Sciatic nerve (tissue), 2 donors: ENCODE measurements at regions not wholly inside any gene's neighbourhood (a gene's known extent, or its start where the extent isn't known, plus 50 kb on each side); places are given as distances from the start of the nearest gene placed in this dataset.

Source experiments
- ATAC-seq: fragments of 200-7000 bp; cut with Tn5 transposase; one replicate; pipeline ENCODE4 v1.9.1; 2020; ENCODE audit warnings: mild to moderate bottlenecking, moderate library complexity
- DNase-seq: peaks from one replicate; pipeline ENCODE4 v3.0.0-alpha.2; 2020; ENCODE audit warnings: low spot score
- intact Hi-C: fragments of 100-400 bp; cut with DNase I; formaldehyde crosslinking; loops from one replicate; pipeline ENCODE4 v1.14.2; 2022
- donor health status: DM: no; HTN: no; CAD: no.
- donor health status: DM: no; HTN: no; CAD: no.

DNA sequence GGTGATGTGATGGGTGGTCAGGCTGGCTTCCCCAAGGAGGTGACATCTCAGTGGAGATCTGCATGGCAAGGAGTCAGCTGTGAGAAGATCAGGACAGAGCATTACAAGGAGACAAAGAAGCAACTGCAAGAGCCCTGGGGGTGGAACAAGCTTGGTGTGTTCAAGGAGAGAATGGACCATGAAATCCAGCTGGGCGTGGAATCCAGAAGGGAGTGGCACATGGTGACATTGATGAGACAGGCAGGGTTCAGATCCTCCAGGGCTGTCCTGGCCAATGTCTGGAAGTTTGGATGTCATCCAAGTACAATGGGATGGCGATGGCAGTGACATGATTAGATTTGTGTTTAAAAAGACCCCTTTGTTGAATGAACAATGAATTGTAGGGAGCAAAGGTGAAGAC, 175.6 kb downstream of the MACROH2A1 start:
- ATAC-seq (no peak), DNase-seq (peak; percentile 10)
- intact Hi-C loops: no loop called here

DNA sequence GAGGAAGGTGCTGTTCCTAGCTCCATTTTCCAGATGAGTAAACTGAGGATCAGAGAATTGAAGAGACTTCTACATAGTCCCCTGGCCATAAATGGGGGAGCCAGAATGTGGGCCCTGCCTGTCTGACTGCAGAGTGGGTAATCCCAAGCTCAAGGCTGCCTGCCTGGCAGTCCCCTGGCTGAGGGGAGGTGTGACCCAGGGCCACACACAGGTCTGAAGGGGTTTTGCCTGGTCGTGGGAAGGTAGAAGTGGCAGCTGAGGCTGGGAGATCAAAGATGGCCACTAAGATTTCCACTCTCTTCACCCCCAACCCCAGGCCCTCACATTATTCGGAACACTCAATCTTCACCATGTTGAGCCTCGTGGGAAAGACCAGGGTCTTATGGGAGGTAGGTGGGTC, 176.3 kb downstream of the MACROH2A1 start:
- peak; percentile 17 for DNase-seq
- intact Hi-C loops: no loop called here
- ATAC-seq: no peak

DNA sequence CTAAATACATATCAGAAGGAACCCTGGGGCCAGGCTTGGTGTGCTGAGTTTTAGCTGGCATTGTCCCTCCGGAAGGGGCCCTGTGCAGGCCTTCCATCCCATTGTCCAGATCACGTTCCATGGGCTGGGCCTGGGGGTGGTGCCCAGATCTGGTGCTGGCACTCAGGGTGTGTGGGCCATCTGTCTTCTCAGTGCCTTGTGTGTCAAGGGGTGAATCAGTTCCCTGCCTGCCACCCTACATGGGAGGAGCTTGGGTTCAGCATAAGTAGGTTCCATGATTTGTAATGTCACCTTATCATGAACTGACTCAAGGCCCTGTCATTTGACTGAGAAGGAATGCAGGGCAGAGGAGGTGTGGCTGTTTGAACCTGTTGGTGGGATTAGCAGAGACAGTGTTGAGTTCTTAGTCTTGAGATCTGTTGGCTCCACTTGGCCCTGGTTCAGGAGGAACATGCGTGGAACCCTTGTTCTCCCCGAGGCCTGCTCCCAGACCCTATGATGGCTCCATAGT, 176.8 kb downstream of the MACROH2A1 start:
- ATAC-seq: no peak
- peak; percentile 34 for DNase-seq
- intact Hi-C loops: no loop called here

DNA sequence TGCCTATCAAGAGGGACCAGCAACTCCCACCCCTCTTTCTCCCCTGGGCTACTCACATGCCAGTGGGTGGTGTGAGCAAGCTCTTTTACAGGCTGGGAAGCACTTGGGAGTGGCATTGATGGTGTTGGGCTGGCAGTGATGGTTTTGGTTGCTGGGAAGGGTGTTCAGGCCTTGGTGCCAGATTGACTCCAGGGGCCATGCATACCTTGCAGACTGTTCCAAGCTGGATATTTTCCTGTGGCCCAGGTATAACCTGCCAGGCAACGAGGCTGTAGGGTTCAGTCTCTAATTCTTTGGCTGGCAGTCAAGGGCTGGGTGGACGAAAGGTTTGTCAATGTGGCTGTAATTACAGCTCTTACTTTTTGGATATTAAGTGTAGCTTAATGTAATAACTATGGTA, 177.3 kb downstream of the MACROH2A1 start:
- ATAC-seq (no peak), DNase-seq (peak; percentile 21)
- intact Hi-C loops: no loop called here

DNA sequence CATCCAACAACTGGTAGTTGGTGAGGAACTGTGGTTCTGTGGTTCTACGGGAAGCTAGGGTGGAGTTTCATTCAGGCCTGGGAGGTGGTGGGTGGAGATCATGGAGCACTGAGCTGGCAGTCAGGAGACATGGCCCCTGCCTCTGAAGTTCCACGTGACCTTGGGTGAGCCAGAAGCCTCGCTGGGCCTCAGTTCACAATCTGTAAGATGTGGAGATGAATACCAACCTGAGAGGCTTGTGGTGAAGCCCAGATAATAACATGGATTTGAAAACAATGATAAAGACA, 177.9 kb downstream of the MACROH2A1 start:
- intact Hi-C loops: no loop called here
- no peak for DNase-seq
- no peak for ATAC-seq

DNA sequence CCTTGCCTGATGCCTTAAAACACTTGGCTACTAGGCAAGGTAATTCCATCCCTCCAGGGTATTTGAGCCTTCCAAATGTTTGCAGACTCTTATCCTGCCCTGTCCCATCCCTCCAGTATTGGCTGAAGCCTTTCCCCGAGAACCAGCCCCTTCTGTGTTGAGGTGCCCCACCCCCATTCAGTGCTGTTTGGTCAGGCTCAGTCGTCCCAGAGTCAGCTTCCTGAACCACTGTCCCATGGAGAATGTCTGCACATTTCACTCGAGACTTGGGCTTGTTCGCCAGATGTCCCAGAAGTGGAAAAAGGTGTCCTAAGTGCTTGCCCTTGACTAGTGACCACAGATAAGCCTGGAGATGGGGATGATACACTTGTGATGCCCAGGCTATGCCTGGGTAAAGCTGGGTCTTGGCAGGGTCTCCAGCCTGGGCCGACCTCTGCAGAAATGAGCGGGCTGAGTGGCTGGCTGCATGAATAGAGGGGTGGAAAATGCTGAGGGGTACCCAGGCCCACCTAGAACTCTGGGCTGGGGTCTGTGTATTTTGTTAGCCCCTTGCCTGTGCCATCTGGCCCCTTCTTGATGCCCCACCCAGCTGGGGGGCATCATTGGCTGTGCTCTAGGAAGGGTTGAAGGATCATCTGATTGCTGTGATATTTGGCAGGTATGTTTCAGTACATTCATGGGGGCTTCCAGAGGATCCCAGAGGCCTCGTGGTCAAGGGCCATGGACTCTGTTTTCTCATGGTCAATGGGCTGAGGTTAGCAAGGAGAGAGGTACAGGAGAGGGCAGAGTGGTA, 178.4 kb downstream of the MACROH2A1 start:
- ATAC-seq (no peak), DNase-seq (no peak)
- intact Hi-C loops: no loop called here

DNA sequence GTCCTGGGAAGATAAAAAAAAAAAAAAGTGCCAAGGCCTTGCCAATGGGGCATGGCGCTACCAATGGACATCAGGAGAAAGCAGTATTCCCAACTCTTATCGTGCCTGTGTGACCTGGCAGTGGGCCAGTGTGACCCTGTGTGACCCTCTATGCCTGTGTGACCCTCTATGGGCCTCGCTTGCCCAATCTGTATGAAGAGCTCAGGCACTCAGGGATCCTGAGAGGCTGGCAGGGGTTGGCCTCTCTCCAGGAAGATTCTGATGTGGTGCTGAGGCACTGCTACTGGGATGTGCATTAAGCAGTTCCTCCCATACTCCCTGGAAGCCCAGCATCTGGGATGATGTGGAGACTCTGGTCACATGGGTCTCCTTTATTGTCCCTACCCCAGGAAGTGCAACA, 179.2 kb downstream of the MACROH2A1 start:
- DNase-seq: no peak

DNA sequence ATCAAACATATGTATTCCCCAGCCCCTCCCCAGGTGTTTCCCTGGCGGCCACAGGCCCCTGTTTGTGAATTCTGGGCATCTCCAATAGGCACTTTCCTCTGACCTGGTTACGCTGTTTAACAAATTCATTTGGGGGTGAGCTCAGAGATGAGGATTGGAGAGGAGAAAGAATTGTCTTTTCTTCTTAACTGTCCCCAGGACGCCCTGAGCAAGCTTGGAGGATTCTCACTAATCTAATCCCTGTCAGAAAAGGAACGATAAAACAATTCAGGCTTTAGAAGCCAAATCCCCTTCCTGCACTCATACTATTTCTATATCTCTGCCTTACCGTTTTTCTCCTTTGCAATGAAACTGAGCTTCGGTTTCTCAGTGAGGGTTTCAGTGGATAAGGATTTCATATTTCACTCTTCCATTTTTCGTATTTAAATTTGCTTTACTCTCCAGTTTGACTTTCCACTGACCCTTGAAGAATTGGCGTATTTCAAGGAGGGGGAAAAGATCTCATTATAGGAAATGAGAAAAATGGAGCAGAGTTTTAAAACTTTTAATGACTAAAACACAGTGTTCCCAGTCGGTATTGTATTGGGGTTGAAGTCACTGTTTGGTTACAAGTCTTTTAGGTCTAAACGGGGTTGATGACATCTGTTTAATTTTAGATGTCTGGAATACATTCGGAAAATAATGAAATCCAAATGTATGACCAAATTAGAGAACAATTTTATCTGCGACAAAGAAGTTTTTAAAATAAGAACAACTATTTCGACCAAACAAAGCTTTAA, 180.1 kb downstream of the MACROH2A1 start:
- no peak for DNase-seq
- ATAC-seq: no peak
- intact Hi-C loops: no loop called here

More for the DNA sequence above, 179.2 kb downstream of the MACROH2A1 start:
- intact Hi-C loops: no loop called here
- ATAC-seq: no peak

DNA sequence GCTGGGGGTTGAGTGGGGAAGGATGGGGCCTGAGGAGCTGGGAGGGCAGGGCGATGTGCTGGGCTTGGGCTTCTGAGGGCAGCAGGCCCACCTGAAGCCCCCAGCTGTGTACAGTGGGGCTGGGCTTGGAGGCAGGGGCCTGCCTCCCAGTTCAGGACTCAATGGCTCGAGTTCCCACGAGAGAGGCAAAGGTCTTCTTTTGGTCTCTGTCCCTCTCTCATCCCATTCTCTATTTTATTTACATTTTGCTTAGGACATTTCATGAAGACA, 180.6 kb downstream of the MACROH2A1 start:
- DNase-seq: no peak
- intact Hi-C loops: no loop called here
- no peak for ATAC-seq

DNA sequence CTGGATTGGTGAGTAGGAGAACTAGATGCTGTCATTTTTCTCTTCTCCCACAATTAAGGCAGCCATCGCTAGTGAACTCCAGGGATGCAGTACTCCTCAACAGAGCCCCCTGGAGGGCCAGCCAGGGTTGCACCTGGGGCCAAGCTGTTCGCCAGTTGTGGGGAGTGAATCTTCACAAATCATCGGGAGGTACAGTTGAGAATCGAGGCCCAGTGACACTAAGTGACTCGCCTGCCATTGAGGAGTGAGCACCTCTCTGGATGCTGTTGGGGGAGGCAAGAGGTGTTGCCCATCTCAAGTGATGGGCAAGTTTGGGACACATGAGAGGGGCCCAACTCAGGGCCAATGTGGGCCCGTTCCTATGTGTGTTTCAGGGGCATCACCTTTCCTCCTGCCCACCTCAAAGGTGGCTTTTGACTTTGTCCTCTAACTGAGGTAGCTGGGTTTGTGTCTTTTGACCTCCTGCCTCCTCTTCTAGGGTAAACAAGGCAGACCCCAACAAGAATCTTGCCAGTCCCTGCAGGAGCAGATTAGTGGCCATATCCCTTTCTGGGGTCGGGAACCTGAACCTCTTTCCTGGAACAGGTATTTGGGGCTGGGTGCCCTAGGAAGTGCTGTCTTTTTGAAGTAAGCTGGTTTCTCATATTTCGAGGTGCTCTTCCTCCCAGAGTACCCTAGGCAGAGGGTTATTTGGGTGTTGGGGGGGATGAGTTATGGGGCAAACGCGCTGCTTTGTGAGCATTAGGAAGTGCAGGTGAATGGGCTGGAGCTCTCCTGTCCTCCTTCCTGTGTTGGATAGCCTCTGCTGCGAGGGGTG, 181.2 kb downstream of the MACROH2A1 start:
- no peak for DNase-seq
- no peak for ATAC-seq
- intact Hi-C loops: no loop called here

DNA sequence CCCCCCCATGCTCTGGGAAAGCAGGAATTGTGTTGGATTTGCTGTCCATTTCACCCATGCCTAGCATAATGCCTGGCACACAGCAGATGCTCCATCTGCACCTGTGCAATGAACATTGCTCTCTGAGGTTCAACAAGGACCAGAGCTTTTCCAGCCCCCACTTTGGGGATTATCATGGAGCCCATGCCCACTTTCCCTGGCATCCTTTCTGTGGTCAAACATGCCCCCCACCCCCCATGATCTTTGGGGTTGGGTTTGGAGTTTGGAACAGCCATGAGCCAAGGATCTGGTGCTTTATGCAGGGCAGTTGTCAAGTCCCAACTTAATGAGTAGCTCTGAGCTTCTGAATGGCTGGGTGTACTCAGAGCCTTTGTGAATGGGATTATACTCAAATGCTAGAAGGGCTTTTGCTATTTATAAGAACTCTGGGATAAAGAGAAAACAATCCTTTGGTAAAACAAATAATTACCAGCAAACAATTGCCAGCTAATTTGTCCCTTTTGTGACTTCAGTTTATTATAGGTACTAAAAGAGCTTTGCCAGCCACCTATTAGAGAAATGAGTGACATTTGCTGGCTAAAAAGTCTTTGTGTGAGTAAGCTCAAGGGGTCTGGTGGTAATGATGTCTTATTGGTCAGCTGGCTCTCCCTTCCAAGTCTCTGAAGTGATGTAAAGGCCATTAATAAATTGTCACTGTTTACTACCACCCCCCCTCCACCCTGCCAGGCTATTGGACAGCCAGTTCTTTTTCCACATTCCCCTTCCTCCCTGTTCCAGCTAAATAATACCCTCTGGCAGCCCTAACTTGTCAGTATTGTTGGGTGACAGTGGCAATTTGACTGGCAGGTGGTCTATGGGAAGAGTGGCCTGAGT, 182.3 kb downstream of the MACROH2A1 start:
- intact Hi-C loops: no loop called here
- DNase-seq: no peak
- ATAC-seq: no peak

DNA sequence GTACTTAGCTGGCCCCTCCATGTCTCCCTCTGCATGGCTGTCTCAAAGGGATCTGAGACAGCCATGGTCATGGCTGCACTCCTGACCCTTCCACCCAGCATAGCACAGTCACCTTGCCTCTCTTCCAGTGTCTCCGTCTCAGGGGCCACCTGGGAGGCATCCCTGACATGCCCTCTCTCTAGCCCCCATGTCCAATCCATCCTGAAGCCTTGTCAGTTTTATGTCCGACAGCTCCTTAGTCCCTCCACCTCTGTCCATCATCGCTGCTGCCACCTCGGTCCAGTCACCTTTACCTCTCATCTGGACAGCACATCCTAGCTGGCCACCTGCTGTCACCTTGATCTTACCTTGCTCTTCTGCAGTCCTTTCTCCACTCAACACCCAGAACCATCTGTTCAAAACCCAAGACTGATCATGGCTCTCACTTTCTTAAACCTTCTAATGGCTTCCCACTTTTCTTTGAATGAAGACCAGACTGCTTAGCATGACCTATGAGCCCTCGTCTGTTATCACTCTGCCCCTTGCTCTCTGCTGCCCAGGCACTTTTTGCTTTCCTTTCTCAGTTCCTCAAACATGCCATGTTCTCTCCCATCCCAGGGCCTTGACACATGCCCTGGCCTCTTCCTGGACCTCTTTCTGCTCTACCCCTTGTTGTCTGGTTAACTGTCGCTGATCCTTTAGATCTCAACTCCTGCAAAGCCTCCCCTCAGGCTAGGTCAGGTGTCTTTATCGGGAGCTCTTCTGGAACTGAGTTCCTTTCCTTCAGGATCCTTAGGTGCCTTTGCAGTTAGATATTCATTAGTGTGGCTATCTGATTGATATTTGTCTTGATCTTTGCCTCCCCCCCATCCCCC, 181.8 kb upstream of the PITX1 start:
- intact Hi-C loops: no loop called here
- ATAC-seq: no peak
- no peak for DNase-seq

DNA sequence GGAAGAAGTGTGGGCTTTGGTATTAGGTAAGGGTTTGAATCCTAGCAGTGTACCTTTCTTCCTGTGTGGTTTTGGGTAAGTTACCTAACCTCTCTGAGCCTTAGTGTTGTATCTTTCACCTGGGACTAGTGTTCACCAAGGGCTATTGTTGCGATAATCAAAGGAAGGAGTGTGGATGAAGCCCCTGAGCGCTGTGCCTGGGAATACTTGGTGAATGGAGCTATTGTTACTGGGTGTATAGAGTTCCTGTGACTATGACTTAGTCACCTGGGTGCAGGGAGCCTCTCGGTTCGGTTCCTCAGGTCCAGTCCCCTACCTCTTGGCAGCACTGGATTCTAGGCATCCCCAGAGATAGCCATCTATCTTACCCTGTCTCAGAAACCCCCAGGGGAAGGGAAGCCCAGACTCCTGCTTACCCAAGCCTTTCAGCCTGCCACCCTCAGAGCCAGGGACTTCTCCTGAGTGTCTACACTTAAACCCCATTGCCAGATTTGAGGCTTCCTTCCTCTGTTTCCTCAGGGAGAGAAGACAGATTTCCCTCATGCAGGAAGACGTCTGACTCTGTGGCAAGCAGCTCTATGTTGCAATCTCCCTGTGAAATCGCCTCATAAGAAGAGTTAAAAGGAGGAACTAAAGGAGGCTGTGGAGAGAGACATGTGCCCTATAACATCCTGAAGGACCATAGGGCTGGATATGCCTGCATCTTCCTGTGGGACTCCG, 181.0 kb upstream of the PITX1 start:
- DNase-seq (no peak), ATAC-seq (peak; percentile 39)
- intact Hi-C loops: no loop called here

DNA sequence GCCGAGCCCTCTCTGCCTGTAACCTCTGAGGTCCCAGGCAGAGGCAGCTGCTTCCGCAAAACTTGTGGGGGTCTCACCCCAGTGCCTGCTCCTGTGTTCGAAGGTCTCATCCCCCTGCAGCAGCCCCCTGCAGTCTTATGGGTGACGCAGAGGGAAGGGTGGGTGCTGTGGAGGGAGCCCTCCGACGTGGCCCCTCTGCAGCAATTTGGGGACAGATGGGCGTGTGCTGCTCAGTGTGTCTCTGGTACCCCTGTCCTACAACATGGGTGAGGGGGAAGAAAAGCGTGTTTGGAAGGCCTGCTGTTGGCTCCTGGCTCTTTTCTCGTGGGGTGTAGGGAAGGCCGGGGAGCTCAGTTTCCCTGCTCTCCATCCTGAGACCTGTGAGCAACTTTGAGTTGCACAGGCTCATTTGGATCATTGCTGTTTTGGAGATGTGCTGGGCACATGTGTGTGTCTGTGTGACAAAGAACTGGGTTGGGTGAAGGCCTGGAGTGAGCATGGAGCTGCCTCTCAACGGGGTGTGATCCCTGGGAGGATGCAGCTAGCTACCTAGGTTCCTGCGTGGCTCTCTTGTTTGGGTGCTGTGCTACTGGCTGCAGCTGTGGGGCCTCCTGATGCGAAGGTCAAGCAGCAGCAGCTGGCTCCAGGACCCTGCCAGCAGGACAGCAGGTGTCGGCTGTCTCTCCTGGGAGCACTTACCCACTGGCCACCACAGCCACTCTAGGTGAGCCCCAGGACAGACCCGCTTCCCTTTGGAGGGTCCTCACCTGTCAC, 179.6 kb upstream of the PITX1 start:
- DNase-seq (no peak), ATAC-seq (no peak)
- intact Hi-C loops: no loop called here

DNA sequence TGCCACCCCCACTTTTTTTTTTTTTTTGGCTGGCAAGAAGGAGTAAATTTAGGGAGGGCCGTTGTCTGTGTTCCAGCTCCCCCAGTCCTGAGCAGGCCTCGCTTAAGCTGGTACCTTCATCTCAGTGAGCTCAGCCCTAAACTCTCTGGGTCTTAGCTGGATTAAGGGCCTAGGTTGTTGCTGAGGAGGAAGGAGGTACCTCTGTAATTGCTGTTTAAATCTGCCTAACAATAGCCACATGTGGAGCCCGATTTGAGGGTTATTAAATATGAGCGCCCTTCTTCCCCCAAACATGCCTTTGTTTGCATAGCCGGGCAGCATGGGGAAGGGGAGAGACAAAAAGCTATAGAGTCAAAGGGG, 179.0 kb upstream of the PITX1 start:
- no peak for ATAC-seq
- DNase-seq: no peak
- intact Hi-C loops: no loop called here

DNA sequence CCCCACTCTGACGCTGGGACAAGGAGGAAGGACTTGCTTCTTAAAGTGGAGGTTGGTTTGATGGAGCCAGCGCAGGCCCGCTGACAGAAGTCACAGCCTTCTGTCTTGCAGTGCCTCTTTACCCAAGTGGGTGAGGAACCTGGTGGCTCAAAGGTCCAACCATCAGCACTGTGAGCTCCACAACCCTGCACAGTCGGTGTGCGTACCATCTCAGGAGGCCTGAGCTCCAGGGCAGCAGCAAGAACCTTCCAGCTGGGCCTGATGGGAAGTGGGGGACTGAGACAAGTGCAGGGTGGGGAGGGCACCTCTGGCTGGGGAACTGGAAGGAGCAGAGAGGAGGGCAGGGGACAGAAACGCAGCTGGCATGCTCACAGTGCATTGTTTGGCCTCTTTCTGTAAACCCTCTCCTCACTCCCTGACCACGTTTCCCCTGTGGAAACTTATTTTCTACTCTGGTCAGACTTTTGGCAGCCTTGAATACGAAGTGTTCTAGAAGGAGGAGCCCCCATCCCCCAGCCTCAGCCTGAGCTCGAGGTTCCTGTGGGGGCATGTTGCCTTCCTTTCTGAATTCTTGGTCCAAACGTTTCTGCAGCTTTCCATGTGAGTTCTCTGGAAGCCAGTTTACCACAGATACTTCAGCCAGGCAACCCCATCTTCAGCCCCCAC, 178.5 kb upstream of the PITX1 start:
- ATAC-seq: no peak
- intact Hi-C loops: no loop called here
- DNase-seq: no peak
